DOHH2 (cell line): ENCODE measurements at regions not wholly inside any gene's neighbourhood (a gene's known extent, or its start where the extent isn't known, plus 50 kb on each side); places are given as distances from the start of the nearest gene placed in this dataset.

Experiments used
- H3F3A ChIP-seq: fragments of 200-600 bp; sonication (generic), shearing (Covaris generic); 2 replicates; pipeline ENCODE4 v1.6.0; 2016; ENCODE audit warnings: antibody characterized with exemption, mild to moderate bottlenecking; ENCODE audit not compliant: control insufficient read depth, insufficient read depth
- H3K27ac ChIP-seq: fragments of 200-600 bp; sonication (generic); 2 replicates; pipeline ENCODE4 v1.5.1; 2014; ENCODE audit warnings: low read depth, mild to moderate bottlenecking, low read length, moderate library complexity
- H3K27me3 ChIP-seq: fragments of 200-600 bp; sonication (generic); 2 replicates; pipeline ENCODE4 v1.6.1; 2014; ENCODE audit warnings: mild to moderate bottlenecking, low read length, mixed read lengths; ENCODE audit not compliant: control insufficient read depth
- H3K36me3 ChIP-seq: fragments of 200-600 bp; sonication (generic); 2 replicates; pipeline ENCODE4 v1.6.1; 2014; ENCODE audit warnings: mild to moderate bottlenecking, low read length, moderate library complexity, mixed read lengths; ENCODE audit not compliant: control insufficient read depth
- H3K4me1 ChIP-seq: fragments of 200-600 bp; sonication (generic); 2 replicates; pipeline ENCODE4 v1.6.1; 2014; ENCODE audit warnings: mild to moderate bottlenecking, low read length, mixed read lengths; ENCODE audit not compliant: control insufficient read depth
- H3K4me2 ChIP-seq: fragments of 200-600 bp; sonication (generic); 2 replicates; pipeline ENCODE4 v1.6.0; 2014; ENCODE audit warnings: mild to moderate bottlenecking, low read length, moderate library complexity
- H3K4me3 ChIP-seq: fragments of 200-600 bp; sonication (generic); 2 replicates; pipeline ENCODE4 v1.5.1; 2014; ENCODE audit warnings: mild to moderate bottlenecking, low read length, mixed read lengths
- H3K79me2 ChIP-seq: fragments of 200-600 bp; sonication (generic); 2 replicates; pipeline ENCODE4 v1.6.1; 2014; ENCODE audit warnings: mild to moderate bottlenecking, low read length, mixed read lengths; ENCODE audit not compliant: control insufficient read depth
- H3K9me2 ChIP-seq: fragments of 200-600 bp; sonication (generic); replicated peaks from 2 replicates; pipeline ENCODE4 v1.6.1; 2014; ENCODE audit warnings: mild to moderate bottlenecking, low read length, mixed read lengths; ENCODE audit not compliant: control insufficient read depth
- H3K9me3 ChIP-seq: fragments of 200-600 bp; sonication (generic); 2 replicates; pipeline ENCODE4 v1.6.1; 2014; ENCODE audit warnings: antibody characterized with exemption, low read length, mixed read lengths; ENCODE audit not compliant: control insufficient read depth, insufficient read depth
- H4K20me1 ChIP-seq: fragments of 200-600 bp; sonication (generic); 2 replicates; pipeline ENCODE4 v1.6.0; 2014; ENCODE audit warnings: low read depth, mild to moderate bottlenecking, antibody characterized with exemption, low read length, moderate library complexity; ENCODE audit not compliant: control insufficient read depth, insufficient read depth
- CTCF ChIP-seq: fragments of 200-600 bp; sonication (generic); IDR thresholded peaks from one replicate; pipeline ENCODE4 v1.5.1; 2014; ENCODE audit warnings: antibody characterized with exemption, mild to moderate bottlenecking, low read depth, low read length; ENCODE audit not compliant: poor library complexity, severe bottlenecking
- EZH2phosphoT487 ChIP-seq: fragments of 200-600 bp; sonication (generic); IDR thresholded peaks from 2 replicates; pipeline ENCODE4 v1.6.1; 2017; ENCODE audit warnings: borderline replicate concordance, mild to moderate bottlenecking, antibody characterized with exemption, low read length, moderate library complexity, mixed read lengths

GRCh38 chr11:15710580-15711275, 596.0 kb downstream of the INSC start:
- H3F3A ChIP-seq, result no peaks in the 10 kb centered on the region
- no peaks in the 10 kb centered on the region for H3K36me3 ChIP-seq
- no peaks in the 10 kb centered on the region for H3K9me3 ChIP-seq
- H4K20me1 ChIP-seq, result no peaks in the 10 kb centered on the region
- no peak overlapping the region for H3K4me3 ChIP-seq
- no peaks in the 10 kb centered on the region for H3K4me1 ChIP-seq
- TF ChIP-seq CTCF, result no peak
- TF ChIP-seq EZH2phosphoT487, result no peak
- no peaks in the 10 kb centered on the region for H3K79me2 ChIP-seq
- no peak overlapping the region for H3K4me2 ChIP-seq
- no peaks in the 10 kb centered on the region for H3K9me2 ChIP-seq
- H3K27me3 ChIP-seq, result no peaks in the 10 kb centered on the region
- no peak overlapping the region for H3K27ac ChIP-seq

GRCh38 chr11:15711311-15711710, 596.6 kb downstream of the INSC start:
- no peaks in the 10 kb centered on the region for H4K20me1 ChIP-seq
- H3K4me2 ChIP-seq, result no peak overlapping the region
- H3K36me3 ChIP-seq, result no peaks in the 10 kb centered on the region
- no peaks in the 10 kb centered on the region for H3K9me2 ChIP-seq
- no peak for TF ChIP-seq CTCF
- TF ChIP-seq EZH2phosphoT487, result no peak
- no peaks in the 10 kb centered on the region for H3F3A ChIP-seq
- H3K79me2 ChIP-seq, result no peaks in the 10 kb centered on the region
- H3K27me3 ChIP-seq, result no peaks in the 10 kb centered on the region
- H3K9me3 ChIP-seq, result no peaks in the 10 kb centered on the region
- H3K4me1 ChIP-seq, result no peaks in the 10 kb centered on the region
- H3K4me3 ChIP-seq, result no peak overlapping the region
- H3K27ac ChIP-seq, result no peak overlapping the region

GRCh38 chr11:15714641-15715399, 600.1 kb downstream of the INSC start:
- Histone ChIP-seq H3K9me3 (no peaks in the 10 kb centered on the region), H4K20me1 (no peaks in the 10 kb centered on the region), H3F3A (no peaks in the 10 kb centered on the region), H3K4me2 (no peak overlapping the region), H3K9me2 (no peaks in the 10 kb centered on the region), H3K36me3 (no peaks in the 10 kb centered on the region), H3K27ac (no peak overlapping the region), H3K27me3 (no peaks in the 10 kb centered on the region), H3K4me3 (no peak overlapping the region), H3K4me1 (no peaks in the 10 kb centered on the region), H3K79me2 (no peaks in the 10 kb centered on the region)
- no peak for TF ChIP-seq EZH2phosphoT487

- Histone ChIP-seq H3F3A (no peaks in the 10 kb centered on the region), H3K4me1 (no peaks in the 10 kb centered on the region), H3K9me3 (no peaks in the 10 kb centered on the region), H3K27ac (no peak overlapping the region), H3K4me2 (no peak overlapping the region), H3K36me3 (no peaks in the 10 kb centered on the region), H3K9me2 (no peaks in the 10 kb centered on the region), H4K20me1 (no peaks in the 10 kb centered on the region), H3K4me3 (no peak overlapping the region), H3K79me2 (no peaks in the 10 kb centered on the region), H3K27me3 (no peaks in the 10 kb centered on the region)
- TF ChIP-seq CTCF, result no peak
- no peak for TF ChIP-seq EZH2phosphoT487
These were observed 601.8 kb downstream of the INSC start for GRCh38 chr11:15716550-15716949.
